Liver (tissue), 3 donors: ENCODE measurements at regions not wholly inside any gene's neighbourhood (a gene's known extent, or its start where the extent isn't known, plus 50 kb on each side); places are given as distances from the start of the nearest gene placed in this dataset.

Source experiments
- CTCF ChIP-seq: fragments of 150-350 bp; IDR thresholded peaks from 2 replicates; pipeline ENCODE4 v1.5.1; 2017; ENCODE audit warnings: improper control_type of control experiment, low read depth, low read length; ENCODE audit not compliant: missing input control
- RAD21 ChIP-seq, 2 donors: IDR thresholded peaks; 2 replicates each; pipeline ENCODE4 v1.6.1; 2016; ENCODE audit warnings: antibody characterized with exemption in 2 of 2, mild to moderate bottlenecking in 2 of 2
- TF ChIP-seq, protein P1 (sequence below): IDR thresholded peaks from 2 replicates; pipeline ENCODE4 v1.6.1; 2016; ENCODE audit warnings: antibody characterized with exemption
- donor health status: healthy.
- donor health status: healthy.

- no peak for TF ChIP-seq RAD21 (IDR thresholded peaks at IDR 0.05)
- TF ChIP-seq, protein P1, sequence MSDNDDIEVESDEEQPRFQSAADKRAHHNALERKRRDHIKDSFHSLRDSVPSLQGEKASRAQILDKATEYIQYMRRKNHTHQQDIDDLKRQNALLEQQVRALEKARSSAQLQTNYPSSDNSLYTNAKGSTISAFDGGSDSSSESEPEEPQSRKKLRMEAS: no peak
- no peak for TF ChIP-seq CTCF
Measured at GRCh38 chr12:108423486-108423885, 84.4 kb upstream of the CMKLR1 start.
